H9 (cell line): ENCODE measurements at regions not wholly inside any gene's neighbourhood (a gene's known extent, or its start where the extent isn't known, plus 50 kb on each side); places are given as distances from the start of the nearest gene placed in this dataset.

Experiments used
- DNase-seq: peaks from one replicate; pipeline ENCODE4 v3.0.0-alpha.2; 2017
- H2AFZ ChIP-seq: one replicate; pipeline ENCODE4 v1.6.1; 2013; ENCODE audit warnings: mild to moderate bottlenecking, low read length, control low read depth, moderate library complexity
- H2AK5ac ChIP-seq: 2 replicates; pipeline ENCODE4 v1.6.1; 2013; ENCODE audit warnings: low read length, control low read depth, mixed read lengths; ENCODE audit not compliant: insufficient read length
- H2BK120ac ChIP-seq: one replicate; pipeline ENCODE4 v1.6.1; 2013; ENCODE audit warnings: low read depth, mild to moderate bottlenecking, low read length, control low read depth, inconsistent platforms; ENCODE audit not compliant: poor library complexity, severe bottlenecking
- H2BK12ac ChIP-seq: 2 replicates; pipeline ENCODE4 v1.6.1; 2013; ENCODE audit warnings: low read length, control low read depth, mixed read lengths, low read depth; ENCODE audit not compliant: insufficient read length
- H2BK15ac ChIP-seq: 2 replicates; pipeline ENCODE4 v1.6.1; 2013; ENCODE audit warnings: low read depth, low read length, control low read depth
- H2BK20ac ChIP-seq: one replicate; pipeline ENCODE4 v1.6.1; 2013; ENCODE audit warnings: low read depth, mild to moderate bottlenecking, low read length, control low read depth, inconsistent platforms; ENCODE audit not compliant: poor library complexity, severe bottlenecking
- H2BK5ac ChIP-seq: 2 replicates; pipeline ENCODE4 v1.6.1; 2013; ENCODE audit warnings: low read length, control low read depth, mixed read lengths; ENCODE audit not compliant: insufficient read length
- H3K14ac ChIP-seq: 2 replicates; pipeline ENCODE4 v1.6.1; 2013; ENCODE audit warnings: low read length, control low read depth; ENCODE audit not compliant: insufficient read depth
- H3K18ac ChIP-seq: 2 replicates; pipeline ENCODE4 v1.6.1; 2013; ENCODE audit warnings: low read depth, mild to moderate bottlenecking, mixed read lengths, low read length, control low read depth; ENCODE audit not compliant: insufficient read length
- H3K23ac ChIP-seq: 2 replicates; pipeline ENCODE4 v1.6.1; 2013; ENCODE audit warnings: low read length, control low read depth, mixed read lengths, low read depth; ENCODE audit not compliant: insufficient read length
- H3K23me2 ChIP-seq: 2 replicates; pipeline ENCODE4 v1.6.1; 2013; ENCODE audit warnings: low read depth, mild to moderate bottlenecking, mixed read lengths, low read length, control low read depth; ENCODE audit not compliant: insufficient read length, poor library complexity, severe bottlenecking
- H3K27ac ChIP-seq: 2 replicates; pipeline ENCODE4 v1.5.1; 2013; ENCODE audit warnings: low read length, control low read depth, mixed read lengths, low read depth; ENCODE audit not compliant: insufficient read length
- H3K27me3 ChIP-seq: 2 replicates; pipeline ENCODE4 v1.6.1; 2013; ENCODE audit warnings: low read length, control low read depth, inconsistent platforms; ENCODE audit not compliant: insufficient read depth
- H3K4ac ChIP-seq: 2 replicates; pipeline ENCODE4 v1.6.1; 2013; ENCODE audit warnings: low read depth, mild to moderate bottlenecking, control low read depth, inconsistent platforms, low read length, moderate library complexity
- H3K4me1 ChIP-seq: 2 replicates; pipeline ENCODE4 v1.6.1; 2013; ENCODE audit warnings: low read length, control low read depth, inconsistent platforms; ENCODE audit not compliant: insufficient read depth
- H3K4me2 ChIP-seq: 2 replicates; pipeline ENCODE4 v1.6.1; 2013; ENCODE audit warnings: low read length, control low read depth, mixed read lengths; ENCODE audit not compliant: insufficient read length, insufficient read depth
- H3K56ac ChIP-seq: 2 replicates; pipeline ENCODE4 v1.6.1; 2013; ENCODE audit warnings: low read depth, mild to moderate bottlenecking, mixed read lengths, low read length, control low read depth; ENCODE audit not compliant: insufficient read length
- H3K79me1 ChIP-seq: 2 replicates; pipeline ENCODE4 v1.6.1; 2013; ENCODE audit warnings: low read depth, mild to moderate bottlenecking, moderate library complexity, low read length, control low read depth, inconsistent platforms; ENCODE audit not compliant: insufficient read depth, poor library complexity, severe bottlenecking
- H3K79me2 ChIP-seq: 2 replicates; pipeline ENCODE4 v1.6.1; 2013; ENCODE audit warnings: low read length, control low read depth, inconsistent platforms; ENCODE audit not compliant: insufficient read depth
- H3K9ac ChIP-seq: 2 replicates; pipeline ENCODE4 v1.6.1; 2013; ENCODE audit warnings: low read length, control low read depth, mixed read lengths; ENCODE audit not compliant: insufficient read length; ENCODE audit errors: extremely low read depth
- H3K9me3 ChIP-seq: one replicate; pipeline ENCODE4 v1.6.1; 2013; ENCODE audit warnings: low read depth, low read length, inconsistent platforms; ENCODE audit not compliant: control insufficient read depth
- H3T11ph ChIP-seq: one replicate; pipeline ENCODE4 v1.6.1; 2013; ENCODE audit warnings: mild to moderate bottlenecking, low read length, control low read depth, inconsistent platforms
- H4K20me1 ChIP-seq: one replicate; pipeline ENCODE4 v1.6.1; 2013; ENCODE audit not compliant: control insufficient read depth, insufficient read length, insufficient read depth
- H4K5ac ChIP-seq: 2 replicates; pipeline ENCODE4 v1.6.1; 2013; ENCODE audit warnings: low read depth, mild to moderate bottlenecking, mixed read lengths, low read length, control low read depth; ENCODE audit not compliant: insufficient read length
- H4K8ac ChIP-seq: replicated peaks from 2 replicates; pipeline ENCODE4 v1.6.1; 2013; ENCODE audit warnings: low read length, control low read depth, mixed read lengths, low read depth; ENCODE audit not compliant: insufficient read length
- H4K91ac ChIP-seq: 2 replicates; pipeline ENCODE4 v1.6.1; 2013; ENCODE audit warnings: low read depth, mild to moderate bottlenecking, moderate library complexity, mixed read lengths, low read length, control low read depth; ENCODE audit not compliant: insufficient read length
- H3K27ac Mint-ChIP-seq, 3 experiments: 2 replicates in 2 of 3; 3 replicates in 1 of 3; pipeline ENCODE4 v1.8.0; 2020 to 2021; ENCODE audit warnings: mixed read lengths in 3 of 3, mild to moderate bottlenecking in 1 of 3, moderate library complexity in 1 of 3
- H3K27me3 Mint-ChIP-seq: 2 replicates; pipeline ENCODE4 v1.8.0; 2021; ENCODE audit warnings: low read depth, mild to moderate bottlenecking, moderate library complexity, mixed read lengths
- H3K36me3 Mint-ChIP-seq, 3 experiments: 2 replicates in 2 of 3; 3 replicates in 1 of 3; pipeline ENCODE4 v1.8.0; 2020 to 2021; ENCODE audit warnings: low read depth in 3 of 3, mixed read lengths in 3 of 3; ENCODE audit not compliant: insufficient read depth in 1 of 3
- H3K4me1 Mint-ChIP-seq, 2 experiments: 2 replicates each; pipeline ENCODE4 v1.8.0; 2020; ENCODE audit warnings: mixed read lengths in 2 of 2
- H3K4me3 Mint-ChIP-seq, 2 experiments: 2 replicates in 1 of 2; 3 replicates in 1 of 2; pipeline ENCODE4 v1.8.0; 2020 to 2021; ENCODE audit warnings: mild to moderate bottlenecking in 2 of 2, mixed read lengths in 2 of 2, moderate library complexity in 1 of 2
- H3K9me3 Mint-ChIP-seq, 2 experiments: 2 replicates in 1 of 2; 3 replicates in 1 of 2; pipeline ENCODE4 v1.8.0; 2020; ENCODE audit warnings: mild to moderate bottlenecking in 2 of 2, mixed read lengths in 2 of 2, moderate library complexity in 1 of 2
- CTCF ChIP-seq: fragments of 200-600 bp; sonication (generic); conservative IDR thresholded peaks from 3 replicates; pipeline ENCODE4 v1.8.0; 2021; ENCODE audit warnings: antibody characterized with exemption, mild to moderate bottlenecking
- WGBS: extraction: QIAGEN DNeasy Blood & Tissue Kit; methylation state at CpG from one replicate; pipeline ENCODE4 v1.1.7; 2013; ENCODE audit warnings: missing lambda C conversion rate, low lambda C conversion rate, mixed read lengths; ENCODE audit not compliant: insufficient read length; ENCODE audit errors: extremely low coverage; 5-methylcytosine and 5-hydroxymethylcytosine counted together

- Histone ChIP-seq H2BK20ac (no peak overlapping the region), H2BK120ac (no peak overlapping the region), H3K4me2 (no peak overlapping the region), H3K18ac (no peak overlapping the region), H3K23ac (no peak overlapping the region), H3K14ac (no peak overlapping the region), H3K4ac (no peak overlapping the region), H3K79me1 (no peaks in the 10 kb centered on the region), H4K8ac (no peak overlapping the region), H3T11ph (no peak overlapping the region), H3K23me2 (no peaks in the 10 kb centered on the region), H4K5ac (no peak overlapping the region), H4K20me1 (no peaks in the 10 kb centered on the region), H2BK15ac (no peak overlapping the region), H3K9me3 (peaks cover 8% of the 10 kb centered on the region), H2BK5ac (no peak overlapping the region), H3K27me3 (no peaks in the 10 kb centered on the region), H3K79me2 (no peaks in the 10 kb centered on the region), H3K4me1 (no peaks in the 10 kb centered on the region), H3K9ac (no peak overlapping the region), H4K91ac (no peak overlapping the region), H3K56ac (no peak overlapping the region), H2AK5ac (no peak overlapping the region), H2BK12ac (no peak overlapping the region), H3K27ac (no peak overlapping the region), H2AFZ (no peak overlapping the region)
- no peak for DNase-seq
- no peaks in the 10 kb centered on the region for H3K4me1 Mint-ChIP-seq
- H3K4me3 Mint-ChIP-seq = no peak overlapping the region
- H3K27ac Mint-ChIP-seq = no peak overlapping the region; a peak in 1 of 7 replicates
- H3K9me3 Mint-ChIP-seq = peaks cover 15 to 16% of the 10 kb centered on the region in 2 experiments
- peaks cover 8 to 16% (median 9%) of the 10 kb centered on the region in 3 experiments for H3K36me3 Mint-ChIP-seq
- H3K27me3 Mint-ChIP-seq = peaks cover 4% of the 10 kb centered on the region; the same call in 1 of the 2 replicates
- no CpG with 5 or more reads among the region's 3 CpGs for WGBS
- TF ChIP-seq CTCF = no peak
Measured at GRCh38 chr14:22147716-22148115, 441.3 kb downstream of the DAD1 start.
